H1 (cell line): ENCODE measurements at regions not wholly inside any gene's neighbourhood (a gene's known extent, or its start where the extent isn't known, plus 50 kb on each side); places are given as distances from the start of the nearest gene placed in this dataset.

ENCODE experiments used
- ATF3 ChIP-seq: IDR thresholded peaks from 2 replicates; pipeline ENCODE4 v1.6.1; 2011; ENCODE audit warnings: low read depth, mild to moderate bottlenecking, low read length; ENCODE audit not compliant: insufficient read depth
- CBX5 ChIP-seq: fragments of 300-800, 300-1000 bp; sonication (generic); IDR thresholded peaks from 2 replicates; pipeline ENCODE4 v1.7.1; 2016; ENCODE audit warnings: antibody characterized with exemption, low read length, low read depth
- CREB1 ChIP-seq: IDR thresholded peaks from 2 replicates; pipeline ENCODE4 v1.6.1; 2012; ENCODE audit warnings: inconsistent platforms
- CTCF ChIP-seq, 3 experiments: IDR thresholded peaks; 1 replicate in 2 of 3; 2 replicates in 1 of 3; pipeline versions ENCODE4 v1.5.1 to v1.6.1; 2011; ENCODE audit warnings: low read length in 3 of 3, mild to moderate bottlenecking in 3 of 3, inconsistent platforms in 2 of 3, low read depth in 1 of 3, moderate library complexity in 1 of 3; ENCODE audit not compliant: insufficient read depth in 1 of 3; ENCODE audit errors: control extremely low read depth in 1 of 3
- EP300 ChIP-seq, 2 experiments: IDR thresholded peaks; 1 replicate in 1 of 2; 2 replicates in 1 of 2; pipeline ENCODE4 v1.6.1; 2011 to 2012; ENCODE audit warnings: low read depth in 2 of 2, low read length in 2 of 2, mild to moderate bottlenecking in 2 of 2, borderline replicate concordance in 1 of 2, inconsistent platforms in 1 of 2, moderate library complexity in 1 of 2
- POLR2A ChIP-seq, 2 experiments: IDR thresholded peaks; 1 replicate in 1 of 2; 2 replicates in 1 of 2; pipeline ENCODE4 v1.6.1; 2011; ENCODE audit warnings: low read depth in 2 of 2, low read length in 2 of 2, mild to moderate bottlenecking in 2 of 2; ENCODE audit errors: control extremely low read depth in 1 of 2
- POLR2AphosphoS5 ChIP-seq: IDR thresholded peaks from 2 replicates; pipeline ENCODE4 v1.6.1; 2011; ENCODE audit warnings: low read depth, low read length
- SP1 ChIP-seq: IDR thresholded peaks from 2 replicates; pipeline ENCODE4 v1.6.1; 2011; ENCODE audit warnings: low read depth, low read length
- SUZ12 ChIP-seq: fragments of 200-600 bp; sonication (generic); IDR thresholded peaks from 2 replicates; pipeline ENCODE4 v1.6.1; 2012; ENCODE audit warnings: mild to moderate bottlenecking, inconsistent platforms, low read length, moderate library complexity, mixed read lengths
- USF2 ChIP-seq: IDR thresholded peaks from 2 replicates; pipeline ENCODE4 v1.6.1; 2011; ENCODE audit warnings: low read length, improper control_type of control experiment
- YY1 ChIP-seq: IDR thresholded peaks from 2 replicates; pipeline ENCODE4 v1.6.1; 2011; ENCODE audit warnings: low read depth, mild to moderate bottlenecking, low read length
- ZNF274 ChIP-seq: IDR thresholded peaks from 2 replicates; pipeline ENCODE4 v1.7.0; 2012; ENCODE audit warnings: low read length, borderline replicate concordance; ENCODE audit errors: extremely low read depth

DNA sequence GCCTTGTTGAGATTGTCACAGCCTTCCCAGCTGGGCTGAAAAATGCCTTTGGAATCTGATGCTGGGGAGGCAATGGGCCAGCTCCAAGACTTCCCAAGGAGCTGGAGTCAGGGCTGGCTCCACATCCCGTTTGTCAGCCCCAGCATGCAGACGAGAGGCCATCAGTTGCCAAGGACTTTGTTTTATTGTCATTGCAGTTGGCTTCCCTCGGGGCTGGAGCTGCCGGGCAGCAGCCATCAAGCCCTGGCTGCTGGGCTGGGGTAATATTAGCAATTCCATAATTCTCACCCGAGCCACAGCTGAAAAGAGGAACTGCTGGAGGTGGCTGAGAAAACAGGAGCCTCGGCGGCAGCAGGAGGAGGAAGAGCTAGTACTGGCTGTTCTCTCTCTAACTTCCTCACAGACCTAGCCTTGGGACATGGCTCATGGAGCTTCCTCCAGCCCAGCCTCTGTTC is 182.5 kb downstream of the CDC5L start:
- no peak for TF ChIP-seq SUZ12
- no peak for TF ChIP-seq CREB1
- no peak for TF ChIP-seq ATF3
- TF ChIP-seq CTCF (IDR thresholded peaks at IDR 0.05; ENCODE audit: control extremely low read depth in 1 of 3, insufficient read depth in 1 of 3, low read depth in 1 of 3, low read length in 3 of 3) = no peak
- no peak for TF ChIP-seq SP1
- TF ChIP-seq ZNF274 = no peak
- no peak for TF ChIP-seq USF2
- no peak for TF ChIP-seq EP300 (IDR thresholded peaks at IDR 0.05; ENCODE audit: borderline replicate concordance in 1 of 2, low read depth in 2 of 2, low read length in 2 of 2)
- TF ChIP-seq CBX5 = no peak
- TF ChIP-seq YY1 = no peak
- no peak for TF ChIP-seq POLR2A (IDR thresholded peaks at IDR 0.05; ENCODE audit: control extremely low read depth in 1 of 2, low read depth in 2 of 2, low read length in 2 of 2)
- no peak for TF ChIP-seq POLR2AphosphoS5
